Smooth muscle cell (in vitro differentiated cells): ENCODE measurements at regions not wholly inside any gene's neighbourhood (a gene's known extent, or its start where the extent isn't known, plus 50 kb on each side); places are given as distances from the start of the nearest gene placed in this dataset.

Experiments
- DNase-seq: peaks from one replicate; lab custom pipeline; 2025; ENCODE audit not compliant: unreplicated experiment; lab: John Stamatoyannopoulos, UW
- H2AFZ ChIP-seq: fragments of 200-600 bp; sonication (generic); 2 replicates; pipeline ENCODE4 v1.6.0; 2016; ENCODE audit warnings: antibody characterized with exemption, low read depth, mild to moderate bottlenecking
- H3F3A ChIP-seq: fragments of 200-600 bp; sonication (generic); 2 replicates; pipeline ENCODE4 v1.6.0; 2017; ENCODE audit warnings: antibody characterized with exemption, low read depth
- H3K27ac ChIP-seq: fragments of 200-600 bp; sonication (generic); 2 replicates; pipeline ENCODE4 v1.5.1; 2016; ENCODE audit warnings: low read depth, mild to moderate bottlenecking
- H3K27me3 ChIP-seq: fragments of 200-600 bp; sonication (generic); 2 replicates; pipeline ENCODE4 v1.6.1; 2016; ENCODE audit warnings: low read depth, mild to moderate bottlenecking
- H3K36me3 ChIP-seq: fragments of 200-600 bp; sonication (generic); 2 replicates; pipeline ENCODE4 v1.5.1; 2016; ENCODE audit warnings: low read depth
- H3K4me1 ChIP-seq: fragments of 200-600 bp; sonication (generic); 2 replicates; pipeline ENCODE4 v1.5.1; 2016; ENCODE audit warnings: low read depth
- H3K4me2 ChIP-seq: fragments of 200-600 bp; sonication (generic); 2 replicates; pipeline ENCODE4 v1.6.0; 2016; ENCODE audit warnings: mild to moderate bottlenecking
- H3K4me3 ChIP-seq: fragments of 200-600 bp; sonication (generic); 2 replicates; pipeline ENCODE4 v1.5.1; 2016; ENCODE audit warnings: mild to moderate bottlenecking
- H3K79me2 ChIP-seq: fragments of 200-600 bp; sonication (generic); 2 replicates; pipeline ENCODE4 v1.6.0; 2016; ENCODE audit warnings: low read depth, mild to moderate bottlenecking
- H3K9ac ChIP-seq: fragments of 200-600 bp; sonication (generic); 2 replicates; pipeline ENCODE4 v1.6.0; 2016; ENCODE audit warnings: low read depth
- H3K9me3 ChIP-seq: fragments of 200-600 bp; sonication (generic); replicated peaks from 2 replicates; pipeline ENCODE4 v1.5.1; 2016; ENCODE audit warnings: low read depth
- H4K20me1 ChIP-seq: fragments of 200-600 bp; sonication (generic); 2 replicates; pipeline ENCODE4 v1.6.0; 2016; ENCODE audit warnings: low read depth
- CTCF ChIP-seq: fragments of 200-600 bp; sonication (generic); IDR thresholded peaks from 2 replicates; pipeline ENCODE4 v1.5.1; 2017; ENCODE audit warnings: borderline replicate concordance, mild to moderate bottlenecking, antibody characterized with exemption; ENCODE audit not compliant: insufficient read depth, poor library complexity, severe bottlenecking
- WGBS: methylation state at CpG from one replicate; pipeline ENCODE4 v1.1.7; 2016; ENCODE audit warnings: low lambda C conversion rate; 5-methylcytosine and 5-hydroxymethylcytosine counted together

GRCh38 chr5:60243713-60244112 is 350.2 kb upstream of the PDE4D start:
- Histone ChIP-seq H3K27me3 (no peaks in the 10 kb centered on the region), H3K36me3 (no peaks in the 10 kb centered on the region), H3K79me2 (no peaks in the 10 kb centered on the region), H3K27ac (no peak overlapping the region), H2AFZ (no peak overlapping the region), H3F3A (no peaks in the 10 kb centered on the region), H3K9ac (no peak overlapping the region), H3K9me3 (no peaks in the 10 kb centered on the region), H3K4me1 (no peaks in the 10 kb centered on the region), H3K4me3 (no peak overlapping the region), H3K4me2 (no peak overlapping the region), H4K20me1 (no peaks in the 10 kb centered on the region)
- WGBS = 67% methylated on average over 1 of the region's 1 CpG
- no peak for DNase-seq
- TF ChIP-seq CTCF = no peak

GRCh38 chr5:60232036-60232795 is 338.7 kb upstream of the PDE4D start:
- Histone ChIP-seq H3K27ac (no peak overlapping the region), H3K36me3 (no peaks in the 10 kb centered on the region), H2AFZ (no peak overlapping the region), H3F3A (no peaks in the 10 kb centered on the region), H3K9ac (no peak overlapping the region), H3K79me2 (no peaks in the 10 kb centered on the region), H3K4me1 (no peaks in the 10 kb centered on the region), H3K27me3 (no peaks in the 10 kb centered on the region), H4K20me1 (no peaks in the 10 kb centered on the region), H3K4me3 (no peak overlapping the region), H3K9me3 (no peaks in the 10 kb centered on the region), H3K4me2 (no peak overlapping the region)
- no peak for TF ChIP-seq CTCF
- no peak for DNase-seq
- 75% methylated on average over 2 of the region's 2 CpGs for WGBS

DNA sequence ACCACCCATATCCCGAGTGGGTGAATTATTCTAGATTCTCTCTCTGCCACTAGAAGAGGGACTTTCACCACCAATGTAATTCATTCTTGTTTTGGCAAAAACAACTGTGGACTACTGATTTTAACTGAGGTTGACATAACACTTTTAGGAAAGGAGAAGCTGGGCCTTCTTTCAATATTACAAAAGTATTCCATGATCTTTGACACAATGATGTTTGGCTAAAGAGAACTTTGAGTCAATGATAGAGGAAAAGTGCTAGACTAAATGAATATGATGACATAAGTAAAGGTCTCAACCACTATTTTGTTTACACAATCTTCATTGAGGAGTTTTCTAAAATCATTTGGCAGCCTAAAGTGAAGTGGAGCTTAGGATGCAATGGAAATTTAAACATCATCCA is 336.9 kb upstream of the PDE4D start:
- Histone ChIP-seq H3K9ac (no peak overlapping the region), H3K27me3 (no peaks in the 10 kb centered on the region), H3K4me1 (no peaks in the 10 kb centered on the region), H3F3A (no peaks in the 10 kb centered on the region), H4K20me1 (no peaks in the 10 kb centered on the region), H3K36me3 (no peaks in the 10 kb centered on the region), H3K27ac (no peak overlapping the region), H3K4me3 (no peak overlapping the region), H3K79me2 (no peaks in the 10 kb centered on the region), H3K9me3 (no peaks in the 10 kb centered on the region), H3K4me2 (no peak overlapping the region), H2AFZ (no peak overlapping the region)
- no peak for TF ChIP-seq CTCF
- WGBS = 96% methylated on average over 1 of the region's 1 CpG
- DNase-seq = no peak

GRCh38 chr5:60229691-60230185 is 336.2 kb upstream of the PDE4D start:
- Histone ChIP-seq H3K4me1 (no peaks in the 10 kb centered on the region), H3K4me3 (no peak overlapping the region), H3K79me2 (no peaks in the 10 kb centered on the region), H3K9me3 (no peaks in the 10 kb centered on the region), H3K27me3 (no peaks in the 10 kb centered on the region), H4K20me1 (no peaks in the 10 kb centered on the region), H3F3A (no peaks in the 10 kb centered on the region), H2AFZ (no peak overlapping the region), H3K4me2 (no peak overlapping the region), H3K27ac (no peak overlapping the region), H3K36me3 (no peaks in the 10 kb centered on the region), H3K9ac (no peak overlapping the region)
- no peak for DNase-seq
- TF ChIP-seq CTCF = no peak
